PC-3 (cell line): ENCODE measurements at regions not wholly inside any gene's neighbourhood (a gene's known extent, or its start where the extent isn't known, plus 50 kb on each side); places are given as distances from the start of the nearest gene placed in this dataset.

Source experiments
- CTCF ChIP-seq: fragments of 300-600 bp; sonication (generic); conservative IDR thresholded peaks from 2 replicates; pipeline ENCODE4 v1.5.1; 2017; ENCODE audit warnings: antibody characterized with exemption, low read depth, mild to moderate bottlenecking, low read length
- EZH2 ChIP-seq: fragments of 300-600 bp; sonication (generic); IDR thresholded peaks from one replicate; pipeline ENCODE4 v1.6.1; 2017; ENCODE audit warnings: antibody characterized with exemption, mild to moderate bottlenecking, low read length; ENCODE audit not compliant: unreplicated experiment

DNA sequence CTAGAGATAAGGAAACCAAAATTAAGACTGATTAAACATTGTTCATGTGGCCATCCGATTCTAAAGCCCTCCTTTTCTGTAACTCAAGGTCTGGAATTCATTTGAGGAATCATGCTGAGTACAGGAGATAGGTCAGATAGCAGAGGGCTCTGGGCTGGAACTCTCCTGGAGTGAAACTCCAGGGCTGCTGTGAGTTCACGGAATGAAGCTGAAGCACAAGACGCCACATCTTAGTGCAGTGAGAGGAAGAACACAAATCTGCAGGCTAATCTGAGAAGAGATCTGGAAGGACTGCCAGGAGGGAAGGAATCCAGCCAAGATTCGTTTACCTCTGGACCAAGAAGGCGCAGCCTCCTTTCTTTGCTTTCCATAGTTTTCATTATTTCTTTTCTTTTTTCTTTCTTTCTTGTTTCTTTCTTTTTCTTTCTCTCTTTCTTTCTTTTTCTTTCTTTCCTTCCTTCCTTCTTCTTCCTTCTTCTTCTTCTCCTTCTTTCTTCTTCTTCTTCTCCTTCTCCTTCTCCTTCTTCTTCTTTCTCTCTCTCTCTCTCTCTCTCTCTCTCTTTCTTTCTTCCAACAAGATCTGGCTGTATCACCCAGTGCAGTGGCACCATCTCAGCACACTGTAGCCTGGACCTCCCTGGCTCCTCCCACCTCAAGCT is 74.8 kb upstream of the ATP1B1 start:
- TF ChIP-seq CTCF (no peak), EZH2 (no peak)
